A549 (cell line): ENCODE measurements at regions not wholly inside any gene's neighbourhood (a gene's known extent, or its start where the extent isn't known, plus 50 kb on each side); places are given as distances from the start of the nearest gene placed in this dataset.
A peak's percentile ranks its signal among the peaks of the same experiment; 100 is the strongest.

Experiments used
- ATAC-seq, 2 experiments: fragments of 200-7000 bp in 1 of 2; fragments of >200 bp in 1 of 2; cut with Nextera tagmentation in 1 of 2; cut with Tn5 transposase in 1 of 2; 3 replicates each; pipeline versions ENCODE4 v1.8.0 to v1.9.1; 2018 to 2020; ENCODE audit warnings: mild to moderate bottlenecking in 1 of 2, moderate library complexity in 1 of 2
- CTCF ChIA-PET: fragments of 300-600 bp; sonication (Branson Sonifier 250); formaldehyde crosslinking; extraction: SDS; loops from one replicate; lab custom pipeline; 2021; ENCODE audit warnings: antibody characterized with exemption, inconsistent platforms; lab: Yijun Ruan, JAX
- POLR2A ChIA-PET: fragments of 350-600 bp; formaldehyde crosslinking; extraction: SDS; loops from one replicate; lab custom pipeline; 2021; ENCODE audit warnings: antibody characterized with exemption, inconsistent platforms; lab: Yijun Ruan, JAX
- DNase-seq, 2 experiments: peaks; one replicate each; pipeline versions ENCODE4 v3.0.0 to v3.0.0-alpha.2; 2011 to 2016; ENCODE audit warnings: low read depth in 1 of 2, low spot score in 1 of 2
- FAIRE-seq: peaks from 2 replicates; lab custom pipeline; 2011; peaks lifted over from hg19 to GRCh38; lab: Jason Lieb, UNC
- H3K27ac ChIP-seq, 2 experiments: fragments of >200 bp; sonication (Bioruptor Twin); formaldehyde crosslinking; 3 replicates each; pipeline ENCODE4 v1.5.1; 2016 to 2017
- H3K4me1 ChIP-seq: fragments of >200 bp; sonication (Bioruptor Twin); formaldehyde crosslinking; 3 replicates; pipeline ENCODE4 v1.6.1; 2016
- H3K4me2 ChIP-seq: fragments of >200 bp; sonication (Bioruptor Twin); formaldehyde crosslinking; 3 replicates; pipeline ENCODE4 v1.6.1; 2016
- H3K4me3 ChIP-seq: fragments of >200 bp; sonication (Bioruptor Twin); formaldehyde crosslinking; 3 replicates; pipeline ENCODE4 v1.5.1; 2016
- H3K9me3 ChIP-seq: fragments of >200 bp; sonication (Bioruptor Twin); formaldehyde crosslinking; 3 replicates; pipeline ENCODE4 v1.6.1; 2016
- CEBPB ChIP-seq, 2 experiments: fragments of >200 bp in 1 of 2; sonication (Bioruptor Twin) in 1 of 2; formaldehyde crosslinking in 1 of 2; IDR thresholded peaks; 2 replicates each; pipeline ENCODE4 v1.6.1; 2012 to 2016
- CHD2 ChIP-seq: fragments of 150-350 bp; IDR thresholded peaks from 2 replicates; pipeline ENCODE4 v1.6.1; 2014; ENCODE audit warnings: low read length; ENCODE audit not compliant: partially characterized antibody
- EHF ChIP-seq: fragments of 250-450 bp; sonication (Bioruptor Pico); IDR thresholded peaks from 2 replicates; pipeline ENCODE4 v1.5.0; 2020; ENCODE audit warnings: mild to moderate bottlenecking
- FOSL2 ChIP-seq, 2 experiments: fragments of 450-650 bp in 1 of 2; fragments of >200 bp in 1 of 2; sonication (Bioruptor Twin) in 1 of 2; formaldehyde crosslinking; IDR thresholded peaks; 2 replicates each; pipeline versions ENCODE4 v1.5.0 to v1.6.1; 2016 to 2020; ENCODE audit warnings: mild to moderate bottlenecking in 1 of 2, moderate library complexity in 1 of 2
- GATA3 ChIP-seq: IDR thresholded peaks from 2 replicates; pipeline ENCODE4 v1.6.1; 2012; ENCODE audit warnings: borderline replicate concordance
- HOXA7 ChIP-seq: fragments of 250-450 bp; sonication (Bioruptor Pico); IDR thresholded peaks from 2 replicates; pipeline ENCODE4 v1.5.0; 2020; ENCODE audit warnings: mild to moderate bottlenecking, moderate library complexity
- JUNB ChIP-seq: fragments of >200 bp; sonication (Bioruptor Twin); formaldehyde crosslinking; IDR thresholded peaks from 2 replicates; pipeline ENCODE4 v1.6.1; 2016
- KDM1A ChIP-seq: fragments of 200-600 bp; sonication (generic); IDR thresholded peaks from 2 replicates; pipeline ENCODE4 v1.6.1; 2016; ENCODE audit warnings: low read depth, mild to moderate bottlenecking
- MAFK ChIP-seq: fragments of 450-650 bp; IDR thresholded peaks from 2 replicates; pipeline ENCODE4 v1.6.1; 2014; ENCODE audit not compliant: partially characterized antibody
- PHF8 ChIP-seq: fragments of 200-600 bp; sonication (generic); IDR thresholded peaks from 2 replicates; pipeline ENCODE4 v1.6.1; 2016; ENCODE audit warnings: low read depth, mild to moderate bottlenecking, antibody characterized with exemption, moderate library complexity, borderline replicate concordance
- RARB ChIP-seq: fragments of 250-450 bp; sonication (Bioruptor Pico); IDR thresholded peaks from 2 replicates; pipeline ENCODE4 v1.8.0; 2021; ENCODE audit warnings: mild to moderate bottlenecking, moderate library complexity
- WGBS: methylation state at CpG from one replicate; pipeline ENCODE4 v1.1.6; 2017; ENCODE audit errors: missing lambda C conversion rate; 5-methylcytosine and 5-hydroxymethylcytosine counted together
- TF ChIP-seq, protein P1 (sequence below): fragments of 450-650 bp; IDR thresholded peaks from 2 replicates; pipeline ENCODE4 v1.6.1; 2014; ENCODE audit warnings: antibody characterized with exemption
- TF ChIP-seq, protein P2 (sequence below): IDR thresholded peaks from 2 replicates; pipeline ENCODE4 v1.6.1; 2012
- TF ChIP-seq, protein P3 (sequence below): fragments of >200 bp; sonication (Bioruptor Twin); formaldehyde crosslinking; IDR thresholded peaks from 3 replicates; pipeline ENCODE4 v1.6.1; 2016
- TF ChIP-seq, protein P4 (sequence below): fragments of 200-600 bp; sonication (generic); IDR thresholded peaks from 2 replicates; pipeline ENCODE4 v1.6.1; 2016; ENCODE audit warnings: antibody characterized with exemption, mild to moderate bottlenecking, moderate library complexity

DNA sequence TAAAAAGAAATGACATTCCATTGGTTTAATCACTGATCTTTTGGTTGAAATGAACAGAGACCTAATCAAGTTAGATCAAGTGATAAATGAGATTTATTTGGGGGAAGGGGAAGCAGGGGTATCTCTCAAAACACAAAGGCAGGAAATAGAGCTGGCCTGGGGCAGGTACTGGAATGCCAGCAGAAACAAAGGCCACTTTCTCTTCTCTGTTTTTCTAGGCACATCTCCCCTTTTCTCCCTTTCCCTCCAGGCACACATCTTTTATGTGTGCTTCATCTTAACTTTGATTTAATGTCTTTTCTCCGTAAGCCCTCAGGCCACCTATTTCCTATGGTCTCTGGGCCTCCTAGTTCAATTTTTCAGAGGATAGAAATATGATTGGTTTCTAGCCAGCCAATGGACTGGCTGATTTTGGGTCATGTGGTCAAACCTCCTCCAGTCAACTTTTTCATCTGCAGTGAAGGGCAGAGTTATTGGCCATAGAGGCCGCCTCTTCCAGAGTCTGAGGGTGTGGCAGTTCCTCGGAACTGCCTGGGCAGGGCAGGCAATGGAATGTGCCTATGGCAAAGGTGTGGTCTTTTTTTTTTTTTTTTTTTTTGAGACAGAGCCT, 58.9 kb upstream of the FAM136A start:
- ChIA-PET CTCF (interaction anchor here (6.9 kb wide), 1 partner anchor 19 kb away, joined by 34 read pairs; no protein-coding TSS in a partner anchor), POLR2A (no interaction called here)
- FAIRE-seq (no peak), DNase-seq (peak in 1 of 2 experiments; percentile 66), ATAC-seq (peak in 1 of 2 experiments; percentile 52; a peak in 3 of 6 replicates)
- no peak overlapping the region for H3K4me2 ChIP-seq
- H3K9me3 ChIP-seq = no peaks in the 10 kb centered on the region
- no peak overlapping the region for H3K27ac ChIP-seq
- 63% methylated on average over 3 of the region's 3 CpGs for WGBS
- peaks cover 24% of the 10 kb centered on the region for H3K4me1 ChIP-seq
- TF ChIP-seq CEBPB (IDR thresholded peaks at IDR 0.05) = no peak
- no peak for TF ChIP-seq JUNB
- TF ChIP-seq, protein P1, sequence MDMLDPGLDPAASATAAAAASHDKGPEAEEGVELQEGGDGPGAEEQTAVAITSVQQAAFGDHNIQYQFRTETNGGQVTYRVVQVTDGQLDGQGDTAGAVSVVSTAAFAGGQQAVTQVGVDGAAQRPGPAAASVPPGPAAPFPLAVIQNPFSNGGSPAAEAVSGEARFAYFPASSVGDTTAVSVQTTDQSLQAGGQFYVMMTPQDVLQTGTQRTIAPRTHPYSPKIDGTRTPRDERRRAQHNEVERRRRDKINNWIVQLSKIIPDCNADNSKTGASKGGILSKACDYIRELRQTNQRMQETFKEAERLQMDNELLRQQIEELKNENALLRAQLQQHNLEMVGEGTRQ = peak; percentile 43; the same call in 1 of the 2 replicates
- no peak overlapping the region for H3K4me3 ChIP-seq

DNA sequence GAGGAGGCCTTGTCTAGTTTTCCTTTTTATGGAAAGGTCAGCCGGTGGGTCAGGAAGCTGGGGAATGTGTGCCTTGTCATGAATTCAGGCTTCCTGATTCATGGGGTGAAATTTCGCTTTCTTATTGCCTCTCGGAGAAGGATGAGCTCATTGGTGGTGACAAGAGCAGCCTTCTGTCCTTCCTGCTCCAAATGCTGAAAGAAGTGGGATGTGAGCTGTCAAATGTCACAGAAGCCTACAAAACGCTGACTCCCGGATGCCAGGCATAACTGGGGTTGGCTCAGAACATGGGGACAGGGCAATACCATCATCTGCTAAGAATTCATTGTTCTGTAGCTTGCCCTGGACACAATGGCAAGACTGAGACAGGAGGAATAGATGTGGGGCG, 55.8 kb upstream of the FAM136A start:
- Histone ChIP-seq H3K27ac (peak overlapping the region; percentile 1 to 52; a peak in 3 of 6 replicates), H3K9me3 (no peaks in the 10 kb centered on the region), H3K4me2 (peak overlapping the region; percentile 56), H3K4me1 (peaks cover 32% of the 10 kb centered on the region), H3K4me3 (no peak overlapping the region)
- peak; percentile 33 for TF ChIP-seq MAFK
- TF ChIP-seq, protein P2, sequence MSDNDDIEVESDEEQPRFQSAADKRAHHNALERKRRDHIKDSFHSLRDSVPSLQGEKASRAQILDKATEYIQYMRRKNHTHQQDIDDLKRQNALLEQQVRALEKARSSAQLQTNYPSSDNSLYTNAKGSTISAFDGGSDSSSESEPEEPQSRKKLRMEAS = no peak; the same call in 1 of the 2 replicates
- TF ChIP-seq KDM1A = no peak
- no peak for TF ChIP-seq JUNB
- TF ChIP-seq GATA3 = peak; percentile 20; the same call in 1 of the 2 replicates
- TF ChIP-seq RARB (CRISPR knock-in tag) = 0 out of 2 replicates have a peak, but pooled peaks have one; percentile 55
- TF ChIP-seq, protein P1 = no peak
- no peak for TF ChIP-seq CHD2
- TF ChIP-seq HOXA7 = no peak
- no peak for TF ChIP-seq FOSL2 (IDR thresholded peaks at IDR 0.05)
- no peak for TF ChIP-seq FOSL2 (CRISPR knock-in tag; IDR thresholded peaks at IDR 0.05)
- TF ChIP-seq EHF = no peak
- TF ChIP-seq, protein P3, sequence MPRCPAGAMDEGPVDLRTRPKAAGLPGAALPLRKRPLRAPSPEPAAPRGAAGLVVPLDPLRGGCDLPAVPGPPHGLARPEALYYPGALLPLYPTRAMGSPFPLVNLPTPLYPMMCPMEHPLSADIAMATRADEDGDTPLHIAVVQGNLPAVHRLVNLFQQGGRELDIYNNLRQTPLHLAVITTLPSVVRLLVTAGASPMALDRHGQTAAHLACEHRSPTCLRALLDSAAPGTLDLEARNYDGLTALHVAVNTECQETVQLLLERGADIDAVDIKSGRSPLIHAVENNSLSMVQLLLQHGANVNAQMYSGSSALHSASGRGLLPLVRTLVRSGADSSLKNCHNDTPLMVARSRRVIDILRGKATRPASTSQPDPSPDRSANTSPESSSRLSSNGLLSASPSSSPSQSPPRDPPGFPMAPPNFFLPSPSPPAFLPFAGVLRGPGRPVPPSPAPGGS = no peak
- no peak for TF ChIP-seq PHF8
- TF ChIP-seq, protein P4, sequence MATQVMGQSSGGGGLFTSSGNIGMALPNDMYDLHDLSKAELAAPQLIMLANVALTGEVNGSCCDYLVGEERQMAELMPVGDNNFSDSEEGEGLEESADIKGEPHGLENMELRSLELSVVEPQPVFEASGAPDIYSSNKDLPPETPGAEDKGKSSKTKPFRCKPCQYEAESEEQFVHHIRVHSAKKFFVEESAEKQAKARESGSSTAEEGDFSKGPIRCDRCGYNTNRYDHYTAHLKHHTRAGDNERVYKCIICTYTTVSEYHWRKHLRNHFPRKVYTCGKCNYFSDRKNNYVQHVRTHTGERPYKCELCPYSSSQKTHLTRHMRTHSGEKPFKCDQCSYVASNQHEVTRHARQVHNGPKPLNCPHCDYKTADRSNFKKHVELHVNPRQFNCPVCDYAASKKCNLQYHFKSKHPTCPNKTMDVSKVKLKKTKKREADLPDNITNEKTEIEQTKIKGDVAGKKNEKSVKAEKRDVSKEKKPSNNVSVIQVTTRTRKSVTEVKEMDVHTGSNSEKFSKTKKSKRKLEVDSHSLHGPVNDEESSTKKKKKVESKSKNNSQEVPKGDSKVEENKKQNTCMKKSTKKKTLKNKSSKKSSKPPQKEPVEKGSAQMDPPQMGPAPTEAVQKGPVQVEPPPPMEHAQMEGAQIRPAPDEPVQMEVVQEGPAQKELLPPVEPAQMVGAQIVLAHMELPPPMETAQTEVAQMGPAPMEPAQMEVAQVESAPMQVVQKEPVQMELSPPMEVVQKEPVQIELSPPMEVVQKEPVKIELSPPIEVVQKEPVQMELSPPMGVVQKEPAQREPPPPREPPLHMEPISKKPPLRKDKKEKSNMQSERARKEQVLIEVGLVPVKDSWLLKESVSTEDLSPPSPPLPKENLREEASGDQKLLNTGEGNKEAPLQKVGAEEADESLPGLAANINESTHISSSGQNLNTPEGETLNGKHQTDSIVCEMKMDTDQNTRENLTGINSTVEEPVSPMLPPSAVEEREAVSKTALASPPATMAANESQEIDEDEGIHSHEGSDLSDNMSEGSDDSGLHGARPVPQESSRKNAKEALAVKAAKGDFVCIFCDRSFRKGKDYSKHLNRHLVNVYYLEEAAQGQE = no peak
- CTCF ChIA-PET = interaction anchor here (1.6 kb wide), 1 partner anchor 16 kb away, joined by 6 read pairs; no protein-coding TSS in a partner anchor
- POLR2A ChIA-PET = no interaction called here
- DNase-seq = peak; percentile 38 to 59
- peak; percentile 58 to 59; a peak in 5 of 6 replicates for ATAC-seq
- 15% methylated on average over 6 of the region's 6 CpGs for WGBS
- FAIRE-seq = no peak
